GM06990 (cell line): ENCODE measurements at regions not wholly inside any gene's neighbourhood (a gene's known extent, or its start where the extent isn't known, plus 50 kb on each side); places are given as distances from the start of the nearest gene placed in this dataset.

Source experiments
- DNase-seq: peaks from one replicate; pipeline ENCODE4 v3.0.0-alpha.2; 2011; ENCODE audit not compliant: insufficient read length; ENCODE audit errors: extremely low read depth
- H3K27me3 ChIP-seq: replicated peaks from 2 replicates; pipeline ENCODE4 v1.6.0; 2011; ENCODE audit warnings: low read length; ENCODE audit not compliant: control insufficient read depth, insufficient read depth
- H3K36me3 ChIP-seq: 2 replicates; pipeline ENCODE4 v1.5.1; 2011; ENCODE audit warnings: low read length; ENCODE audit not compliant: control insufficient read depth, insufficient read depth
- H3K4me3 ChIP-seq: replicated peaks from 2 replicates; pipeline ENCODE4 v1.5.1; 2011; ENCODE audit warnings: low read depth, mild to moderate bottlenecking, control low read depth, low read length
- CTCF ChIP-seq: IDR thresholded peaks from 2 replicates; pipeline ENCODE4 v1.5.1; 2011; ENCODE audit warnings: low read length, control low read depth, mild to moderate bottlenecking, inconsistent platforms; ENCODE audit not compliant: insufficient read depth, poor library complexity, severe bottlenecking

DNA sequence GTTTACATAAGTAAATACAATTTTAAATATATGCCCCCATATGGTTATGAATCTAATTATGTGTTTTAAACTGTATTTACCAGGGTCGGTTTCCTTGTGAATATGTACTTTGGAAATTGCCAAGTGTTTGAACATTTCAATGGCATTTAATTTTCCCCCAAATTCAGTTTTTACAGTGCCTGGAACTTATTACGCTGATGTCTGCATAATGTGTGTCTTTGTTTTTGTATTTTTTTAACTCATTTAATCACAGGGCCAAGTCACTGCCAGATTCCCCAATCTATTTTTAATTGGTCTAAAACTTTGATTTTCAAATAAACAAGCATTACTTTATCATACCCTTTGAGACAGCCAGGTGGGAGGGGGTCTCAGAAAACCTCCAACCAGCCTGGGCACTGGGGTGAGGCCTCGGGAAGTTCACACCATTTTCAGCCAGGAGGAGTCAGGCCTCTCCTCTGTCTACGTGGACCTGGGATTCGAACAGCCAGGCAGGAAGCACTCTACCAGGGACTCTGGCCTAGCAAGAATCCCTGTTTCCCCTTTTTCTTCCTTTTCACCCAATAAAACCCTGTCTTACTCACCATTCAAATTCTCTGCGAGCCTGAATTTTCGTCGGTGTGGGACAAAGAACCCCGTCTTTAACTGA lies 151.5 kb upstream of the COL1A2 start:
- no peaks in the 10 kb centered on the region for H3K36me3 ChIP-seq
- DNase-seq = no peak
- TF ChIP-seq CTCF = no peak
- no peak overlapping the region for H3K4me3 ChIP-seq
- H3K27me3 ChIP-seq = no peaks in the 10 kb centered on the region; the same call in 1 of the 2 replicates

- Histone ChIP-seq H3K4me3 (no peak overlapping the region), H3K27me3 (no peaks in the 10 kb centered on the region), H3K36me3 (no peaks in the 10 kb centered on the region)
- no peak for TF ChIP-seq CTCF
- no peak for DNase-seq
Observed at GRCh38 chr7:94244760-94245159, 149.9 kb upstream of the COL1A2 start.

- no peak for TF ChIP-seq CTCF
- Histone ChIP-seq H3K36me3 (no peaks in the 10 kb centered on the region), H3K27me3 (no peaks in the 10 kb centered on the region), H3K4me3 (no peak overlapping the region)
- no peak for DNase-seq
Observed at GRCh38 chr7:94245500-94245899, 149.2 kb upstream of the COL1A2 start.

- no peak overlapping the region for H3K4me3 ChIP-seq
- no peak for TF ChIP-seq CTCF
- no peak for DNase-seq
- H3K27me3 ChIP-seq = no peaks in the 10 kb centered on the region
- H3K36me3 ChIP-seq = no peaks in the 10 kb centered on the region
Observed at GRCh38 chr7:94247970-94248369, 146.7 kb upstream of the COL1A2 start.

DNA sequence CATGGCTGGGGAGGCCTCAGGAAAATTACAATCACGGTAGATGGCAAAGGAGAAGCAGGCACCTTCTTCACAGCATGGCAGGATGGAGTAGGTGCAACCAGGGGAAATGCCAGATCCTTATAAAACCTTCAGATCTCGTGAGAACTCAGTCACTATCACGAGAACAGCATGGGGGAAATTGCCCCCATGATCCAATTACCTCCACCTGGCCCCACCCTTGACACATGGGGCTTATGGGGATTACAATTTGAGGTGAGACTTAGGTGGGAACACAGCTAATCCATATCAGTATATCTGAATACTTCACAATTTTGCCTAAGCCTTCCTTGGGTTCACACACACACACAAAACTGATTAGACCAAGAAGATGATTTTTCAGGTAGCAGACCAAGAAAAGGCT lies 145.1 kb upstream of the COL1A2 start:
- DNase-seq = no peak
- Histone ChIP-seq H3K27me3 (no peaks in the 10 kb centered on the region), H3K4me3 (no peak overlapping the region), H3K36me3 (no peaks in the 10 kb centered on the region)
- no peak for TF ChIP-seq CTCF

DNA sequence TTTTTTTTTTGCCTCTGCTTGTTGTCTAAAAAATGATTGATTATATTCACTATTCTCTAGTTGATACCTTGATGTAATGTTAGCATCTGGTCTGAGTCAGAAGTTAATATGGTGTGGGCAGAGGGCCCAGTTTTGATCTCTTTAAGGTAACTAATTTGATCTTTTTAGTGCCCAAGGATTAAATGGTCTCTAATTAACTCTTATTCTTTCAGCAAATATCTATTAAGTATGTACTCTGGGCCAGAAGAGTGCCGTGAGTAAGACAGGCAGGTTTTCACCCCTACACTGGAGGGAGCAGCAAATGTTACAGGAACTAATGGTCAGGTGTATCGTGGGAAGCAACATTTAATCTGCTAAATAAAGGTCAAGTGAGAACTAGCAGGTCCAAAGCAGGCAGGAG lies 144.6 kb upstream of the COL1A2 start:
- Histone ChIP-seq H3K27me3 (no peaks in the 10 kb centered on the region), H3K36me3 (no peaks in the 10 kb centered on the region), H3K4me3 (no peak overlapping the region)
- TF ChIP-seq CTCF = no peak
- DNase-seq = no peak
